GM06990 (cell line): ENCODE measurements at regions not wholly inside any gene's neighbourhood (a gene's known extent, or its start where the extent isn't known, plus 50 kb on each side); places are given as distances from the start of the nearest gene placed in this dataset.

Experiments
- DNase-seq: peaks from one replicate; pipeline ENCODE4 v3.0.0-alpha.2; 2011; ENCODE audit not compliant: insufficient read length; ENCODE audit errors: extremely low read depth
- H3K27me3 ChIP-seq: replicated peaks from 2 replicates; pipeline ENCODE4 v1.6.0; 2011; ENCODE audit warnings: low read length; ENCODE audit not compliant: control insufficient read depth, insufficient read depth
- H3K36me3 ChIP-seq: 2 replicates; pipeline ENCODE4 v1.5.1; 2011; ENCODE audit warnings: low read length; ENCODE audit not compliant: control insufficient read depth, insufficient read depth
- H3K4me3 ChIP-seq: replicated peaks from 2 replicates; pipeline ENCODE4 v1.5.1; 2011; ENCODE audit warnings: low read depth, mild to moderate bottlenecking, control low read depth, low read length
- CTCF ChIP-seq: IDR thresholded peaks from 2 replicates; pipeline ENCODE4 v1.5.1; 2011; ENCODE audit warnings: low read length, control low read depth, mild to moderate bottlenecking, inconsistent platforms; ENCODE audit not compliant: insufficient read depth, poor library complexity, severe bottlenecking

DNA sequence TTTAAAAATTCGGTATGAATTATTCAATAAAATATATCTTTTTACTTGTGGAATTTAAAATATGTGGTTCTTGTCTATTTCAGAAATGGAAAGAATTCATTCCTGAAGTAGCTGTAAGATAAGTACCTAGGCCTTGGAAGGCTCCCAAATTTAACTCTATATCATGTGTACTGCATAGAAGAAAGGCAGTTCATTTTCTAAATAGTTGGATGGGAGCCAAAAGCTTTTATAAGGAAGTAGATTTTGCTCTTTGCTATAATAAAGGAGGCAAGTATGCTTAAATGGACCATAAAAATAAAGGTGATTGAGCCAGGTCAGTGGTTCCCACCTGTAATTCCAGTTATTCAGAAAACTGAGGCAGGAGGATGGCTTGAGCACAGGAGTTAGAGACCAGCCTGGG lies 187.5 kb downstream of the ATXN7L3B start:
- no peak for DNase-seq
- Histone ChIP-seq H3K27me3 (no peaks in the 10 kb centered on the region), H3K36me3 (no peaks in the 10 kb centered on the region), H3K4me3 (no peak overlapping the region)
- TF ChIP-seq CTCF: no peak

DNA sequence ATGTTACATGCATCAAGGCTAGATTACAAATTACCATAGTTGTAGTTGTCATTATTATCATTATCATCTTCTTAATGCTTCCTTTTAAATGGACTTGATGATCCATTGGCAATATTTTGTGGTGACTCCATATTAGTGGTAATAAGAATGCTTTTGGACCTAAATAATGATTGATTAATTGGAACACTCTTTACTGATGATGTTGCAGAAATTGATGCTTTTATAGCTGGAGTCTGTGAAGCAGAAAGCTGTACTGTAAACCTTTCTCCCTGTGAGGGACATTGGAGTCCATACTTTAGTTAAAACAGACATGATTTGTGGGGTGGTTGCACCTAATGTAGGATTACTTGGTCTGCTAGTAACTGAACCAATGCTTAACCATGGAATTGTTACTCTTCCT lies 190.4 kb downstream of the ATXN7L3B start:
- TF ChIP-seq CTCF: no peak
- DNase-seq: no peak
- Histone ChIP-seq H3K27me3 (no peaks in the 10 kb centered on the region), H3K4me3 (no peak overlapping the region), H3K36me3 (no peaks in the 10 kb centered on the region)

DNA sequence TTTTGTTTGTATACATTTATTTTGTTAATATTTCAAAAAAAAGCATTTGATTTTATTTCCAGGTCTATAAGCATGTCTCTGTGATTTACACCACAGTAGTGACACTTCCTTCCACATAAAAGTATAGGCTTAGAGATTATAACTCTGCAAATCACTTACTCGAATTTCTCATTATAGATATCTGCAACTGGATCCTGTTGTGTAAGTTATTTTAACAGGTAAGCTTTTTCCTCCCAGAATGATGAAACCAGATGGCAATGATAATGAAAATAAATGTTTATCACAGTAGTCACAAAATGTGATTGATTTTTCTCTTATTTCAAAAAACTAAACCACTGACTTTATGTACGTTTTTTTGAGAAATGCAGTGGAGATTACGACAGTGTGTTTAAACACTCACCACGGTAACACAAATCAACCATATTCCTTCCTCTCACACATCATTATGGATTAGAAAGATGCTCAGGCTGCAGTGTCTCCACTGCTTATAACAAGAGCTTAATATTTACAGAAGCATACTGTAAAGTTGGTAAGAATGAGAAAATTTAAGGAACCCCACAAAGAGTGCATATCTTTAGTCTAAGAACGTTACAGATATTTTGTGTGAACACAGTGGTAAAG lies 194.6 kb downstream of the ATXN7L3B start:
- Histone ChIP-seq H3K4me3 (no peak overlapping the region), H3K27me3 (no peaks in the 10 kb centered on the region), H3K36me3 (no peaks in the 10 kb centered on the region)
- no peak for DNase-seq
- TF ChIP-seq CTCF: no peak

DNA sequence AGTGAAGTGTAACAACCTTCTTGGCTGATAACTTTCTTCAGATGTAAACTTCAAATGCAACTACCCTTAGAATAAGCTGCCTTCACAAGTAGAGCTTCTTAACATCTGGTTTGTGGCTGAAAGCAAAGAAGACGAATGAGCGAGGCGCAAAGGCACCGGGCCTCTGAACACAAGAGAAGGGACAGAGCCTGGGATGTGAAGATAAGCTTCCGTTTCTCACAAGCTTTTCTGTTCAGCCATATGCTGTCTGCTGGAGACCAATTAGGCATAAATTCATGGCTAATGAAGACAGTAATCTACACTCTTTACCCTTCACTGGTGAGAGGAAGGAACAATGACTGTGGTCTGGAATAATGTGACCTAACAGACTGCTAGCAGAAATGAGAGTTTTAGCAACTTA lies 195.2 kb downstream of the ATXN7L3B start:
- no peak for DNase-seq
- H3K36me3 ChIP-seq: no peaks in the 10 kb centered on the region
- TF ChIP-seq CTCF: no peak

DNA sequence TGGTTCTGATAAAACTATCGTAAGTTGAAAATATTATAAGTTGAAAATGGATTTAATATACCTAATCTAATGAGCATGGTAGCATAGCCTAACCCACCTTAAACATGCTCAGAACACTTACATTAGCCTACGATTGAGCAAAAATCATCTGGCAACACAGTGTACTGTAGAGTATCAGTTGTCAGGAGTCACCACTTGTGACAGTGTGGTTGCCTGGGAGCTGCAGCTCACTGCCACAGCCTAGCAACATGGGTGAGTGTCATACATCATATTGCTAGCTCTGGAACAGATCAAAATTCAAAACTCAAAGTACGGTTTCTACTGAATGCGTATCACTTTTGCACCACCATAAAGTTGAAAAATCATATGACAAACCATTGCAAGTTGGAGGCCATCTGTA lies 203.5 kb downstream of the ATXN7L3B start:
- H3K36me3 ChIP-seq: no peaks in the 10 kb centered on the region
- no peak for TF ChIP-seq CTCF
- no peaks in the 10 kb centered on the region for H3K27me3 ChIP-seq
- no peak for DNase-seq
- no peak overlapping the region for H3K4me3 ChIP-seq

More for the DNA sequence above, 195.2 kb downstream of the ATXN7L3B start:
- H3K4me3 ChIP-seq: no peak overlapping the region
- no peaks in the 10 kb centered on the region for H3K27me3 ChIP-seq

- DNase-seq: no peak
- Histone ChIP-seq H3K36me3 (no peaks in the 10 kb centered on the region), H3K4me3 (no peak overlapping the region), H3K27me3 (no peaks in the 10 kb centered on the region)
- no peak for TF ChIP-seq CTCF
Measured at GRCh38 chr12:74747305-74747704, 209.7 kb downstream of the ATXN7L3B start.
